ENCODE measurements at regions not wholly inside any gene's neighbourhood (a gene's known extent, or its start where the extent isn't known, plus 50 kb on each side); places are given as distances from the start of the nearest gene placed in this dataset.

DNA sequence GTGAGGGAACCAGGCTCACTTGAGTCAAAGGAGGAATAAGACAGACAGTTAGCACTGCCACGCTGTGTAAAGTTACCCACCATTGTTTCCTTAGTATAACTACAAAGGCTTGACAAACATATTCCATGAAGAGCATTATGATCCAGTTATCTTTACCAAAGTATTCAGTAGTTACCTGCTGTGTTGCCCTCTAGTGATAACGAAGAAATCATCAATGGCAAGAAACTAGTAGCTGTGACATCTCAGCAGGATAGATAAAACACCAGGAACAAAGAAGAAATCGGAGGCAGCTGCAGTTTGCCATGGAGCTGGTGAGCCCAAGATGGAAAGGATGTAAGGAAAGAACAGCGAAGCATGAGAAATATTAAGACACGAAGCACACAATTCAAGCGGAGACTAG, 215.3 kb upstream of the FSHR start:
- Histone ChIP-seq H3K4me1 (ENCODE audit: control insufficient read depth, insufficient read depth, low read length) (no peaks in the 10 kb centered on the region), H3K4me3 (no peak overlapping the region), H2AFZ (ENCODE audit: control insufficient read depth, low read depth, low read length) (no peak overlapping the region), H3K36me3 (ENCODE audit: control insufficient read depth in 2 of 2, insufficient read depth in 2 of 2, low read length in 1 of 2) (no peaks in the 10 kb centered on the region), H4K20me1 (ENCODE audit: control insufficient read depth, insufficient read depth) (no peaks in the 10 kb centered on the region), H3K9me3 (replicated peaks; ENCODE audit: control insufficient read depth, insufficient read depth, low read length) (no peaks in the 10 kb centered on the region), H3K27me3 (replicated peaks in 1 of 2; ENCODE audit: control insufficient read depth in 2 of 2, insufficient read depth in 2 of 2, low read length in 1 of 2) (no peaks in the 10 kb centered on the region), H3K79me2 (ENCODE audit: control insufficient read depth, insufficient read depth, low read length) (no peaks in the 10 kb centered on the region), H3K4me2 (ENCODE audit: control insufficient read depth, insufficient read depth) (no peak overlapping the region), H3K9ac (ENCODE audit: control insufficient read depth, insufficient read depth, low read length) (no peak overlapping the region), H3K27ac (ENCODE audit: control insufficient read depth, insufficient read depth) (no peak overlapping the region)
- SMC1A ChIA-PET (ENCODE audit: uncharacterized antibody, unreplicated experiment): no interaction called here
- in situ Hi-C loops (cut with MboI) (no loop called here), intact Hi-C loops (cut with micrococcal nuclease; ENCODE audit: unreplicated experiment) (no loop called here)
- WGBS (ENCODE audit: insufficient coverage, insufficient replicate concordance, low lambda C conversion rate, missing lambda C conversion rate): 25% methylated on average over 6 of the region's 6 CpGs
- DNase-seq (ENCODE audit: low read depth, low spot score) (no peak), FAIRE-seq (no peak), ATAC-seq (no peak)
- RAD21 ChIA-PET (ENCODE audit: unreplicated experiment): no interaction called here
- no TSS peak for BruUV-seq (replicated peaks)
- TF ChIP-seq SPI1 (IDR thresholded peaks at IDR 0.05; ENCODE audit: borderline replicate concordance, insufficient read depth, low read depth, low read length): no peak
- TF ChIP-seq MTA3 (IDR thresholded peaks at IDR 0.05; ENCODE audit: borderline replicate concordance, low read length): no peak
- TF ChIP-seq BHLHE40 (IDR thresholded peaks at IDR 0.05; ENCODE audit: borderline replicate concordance in 1 of 2, low read depth in 2 of 2, low read length in 1 of 2): no peak
- TF ChIP-seq, protein P1, sequence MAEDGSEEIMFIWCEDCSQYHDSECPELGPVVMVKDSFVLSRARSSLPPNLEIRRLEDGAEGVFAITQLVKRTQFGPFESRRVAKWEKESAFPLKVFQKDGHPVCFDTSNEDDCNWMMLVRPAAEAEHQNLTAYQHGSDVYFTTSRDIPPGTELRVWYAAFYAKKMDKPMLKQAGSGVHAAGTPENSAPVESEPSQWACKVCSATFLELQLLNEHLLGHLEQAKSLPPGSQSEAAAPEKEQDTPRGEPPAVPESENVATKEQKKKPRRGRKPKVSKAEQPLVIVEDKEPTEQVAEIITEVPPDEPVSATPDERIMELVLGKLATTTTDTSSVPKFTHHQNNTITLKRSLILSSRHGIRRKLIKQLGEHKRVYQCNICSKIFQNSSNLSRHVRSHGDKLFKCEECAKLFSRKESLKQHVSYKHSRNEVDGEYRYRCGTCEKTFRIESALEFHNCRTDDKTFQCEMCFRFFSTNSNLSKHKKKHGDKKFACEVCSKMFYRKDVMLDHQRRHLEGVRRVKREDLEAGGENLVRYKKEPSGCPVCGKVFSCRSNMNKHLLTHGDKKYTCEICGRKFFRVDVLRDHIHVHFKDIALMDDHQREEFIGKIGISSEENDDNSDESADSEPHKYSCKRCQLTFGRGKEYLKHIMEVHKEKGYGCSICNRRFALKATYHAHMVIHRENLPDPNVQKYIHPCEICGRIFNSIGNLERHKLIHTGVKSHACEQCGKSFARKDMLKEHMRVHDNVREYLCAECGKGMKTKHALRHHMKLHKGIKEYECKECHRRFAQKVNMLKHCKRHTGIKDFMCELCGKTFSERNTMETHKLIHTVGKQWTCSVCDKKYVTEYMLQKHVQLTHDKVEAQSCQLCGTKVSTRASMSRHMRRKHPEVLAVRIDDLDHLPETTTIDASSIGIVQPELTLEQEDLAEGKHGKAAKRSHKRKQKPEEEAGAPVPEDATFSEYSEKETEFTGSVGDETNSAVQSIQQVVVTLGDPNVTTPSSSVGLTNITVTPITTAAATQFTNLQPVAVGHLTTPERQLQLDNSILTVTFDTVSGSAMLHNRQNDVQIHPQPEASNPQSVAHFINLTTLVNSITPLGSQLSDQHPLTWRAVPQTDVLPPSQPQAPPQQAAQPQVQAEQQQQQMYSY (CRISPR knock-in tag; IDR thresholded peaks at IDR 0.05): no peak
- no peak for TF ChIP-seq POU2F2 (IDR thresholded peaks at IDR 0.05; ENCODE audit: borderline replicate concordance, low read depth, low read length)
- TF ChIP-seq PAX5 (IDR thresholded peaks at IDR 0.05; ENCODE audit: borderline replicate concordance, low read depth, low read length): no peak
- no peak for TF ChIP-seq ZSCAN29 (IDR thresholded peaks at IDR 0.05)
- TF ChIP-seq FOXM1 (IDR thresholded peaks at IDR 0.05; ENCODE audit: low read depth, low read length): no peak
- TF ChIP-seq, protein P2, sequence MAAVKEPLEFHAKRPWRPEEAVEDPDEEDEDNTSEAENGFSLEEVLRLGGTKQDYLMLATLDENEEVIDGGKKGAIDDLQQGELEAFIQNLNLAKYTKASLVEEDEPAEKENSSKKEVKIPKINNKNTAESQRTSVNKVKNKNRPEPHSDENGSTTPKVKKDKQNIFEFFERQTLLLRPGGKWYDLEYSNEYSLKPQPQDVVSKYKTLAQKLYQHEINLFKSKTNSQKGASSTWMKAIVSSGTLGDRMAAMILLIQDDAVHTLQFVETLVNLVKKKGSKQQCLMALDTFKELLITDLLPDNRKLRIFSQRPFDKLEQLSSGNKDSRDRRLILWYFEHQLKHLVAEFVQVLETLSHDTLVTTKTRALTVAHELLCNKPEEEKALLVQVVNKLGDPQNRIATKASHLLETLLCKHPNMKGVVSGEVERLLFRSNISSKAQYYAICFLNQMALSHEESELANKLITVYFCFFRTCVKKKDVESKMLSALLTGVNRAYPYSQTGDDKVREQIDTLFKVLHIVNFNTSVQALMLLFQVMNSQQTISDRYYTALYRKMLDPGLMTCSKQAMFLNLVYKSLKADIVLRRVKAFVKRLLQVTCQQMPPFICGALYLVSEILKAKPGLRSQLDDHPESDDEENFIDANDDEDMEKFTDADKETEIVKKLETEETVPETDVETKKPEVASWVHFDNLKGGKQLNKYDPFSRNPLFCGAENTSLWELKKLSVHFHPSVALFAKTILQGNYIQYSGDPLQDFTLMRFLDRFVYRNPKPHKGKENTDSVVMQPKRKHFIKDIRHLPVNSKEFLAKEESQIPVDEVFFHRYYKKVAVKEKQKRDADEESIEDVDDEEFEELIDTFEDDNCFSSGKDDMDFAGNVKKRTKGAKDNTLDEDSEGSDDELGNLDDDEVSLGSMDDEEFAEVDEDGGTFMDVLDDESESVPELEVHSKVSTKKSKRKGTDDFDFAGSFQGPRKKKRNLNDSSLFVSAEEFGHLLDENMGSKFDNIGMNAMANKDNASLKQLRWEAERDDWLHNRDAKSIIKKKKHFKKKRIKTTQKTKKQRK (IDR thresholded peaks at IDR 0.05; ENCODE audit: low read depth, low read length): no peak
- TF ChIP-seq RAD51 (IDR thresholded peaks at IDR 0.05): no peak
- no peak for TF ChIP-seq SP1 (IDR thresholded peaks at IDR 0.05; ENCODE audit: low read depth, low read length)
- no peak for TF ChIP-seq IRF4 (IDR thresholded peaks at IDR 0.05; ENCODE audit: low read depth, low read length)
- POLR2A ChIA-PET: no interaction called here
- CTCF ChIA-PET: interaction anchor here (0.5 to 1.0 kb wide), 2 partner anchors 26 to 29 kb away, joined by 3 read pairs; no protein-coding TSS in a partner anchor
